ENCODE measurements at regions not wholly inside any gene's neighbourhood (a gene's known extent, or its start where the extent isn't known, plus 50 kb on each side); places are given as distances from the start of the nearest gene placed in this dataset.

GRCh38 chr4:62199291-62199810, 999.2 kb downstream of the ADGRL3 start:
- DNase-seq: no peak

GRCh38 chr4:62196338-62196737, 996.2 kb downstream of the ADGRL3 start:
- DNase-seq: no peak

- no peak for DNase-seq
These were observed 994.2 kb downstream of the ADGRL3 start for GRCh38 chr4:62194342-62194741.

GRCh38 chr4:62193761-62194160, 993.6 kb downstream of the ADGRL3 start:
- no peak for DNase-seq

GRCh38 chr4:62191451-62192240, 991.5 kb downstream of the ADGRL3 start:
- no peak for DNase-seq

GRCh38 chr4:62170235-62170634, 970.1 kb downstream of the ADGRL3 start:
- no peak for DNase-seq

GRCh38 chr4:62168681-62169080, 968.6 kb downstream of the ADGRL3 start:
- no peak for DNase-seq

GRCh38 chr4:62162606-62163005, 962.5 kb downstream of the ADGRL3 start:
- no peak for DNase-seq

GRCh38 chr4:62161446-62161845, 961.3 kb downstream of the ADGRL3 start:
- no peak for DNase-seq

- no peak for DNase-seq
These were observed 959.8 kb downstream of the ADGRL3 start for GRCh38 chr4:62159876-62160275.

GRCh38 chr4:62159306-62159705, 959.2 kb downstream of the ADGRL3 start:
- DNase-seq: no peak

GRCh38 chr4:62156205-62156604, 956.1 kb downstream of the ADGRL3 start:
- no peak for DNase-seq

GRCh38 chr4:62145276-62145675, 945.1 kb downstream of the ADGRL3 start:
- no peak for DNase-seq

- DNase-seq: no peak
These were observed 944.3 kb downstream of the ADGRL3 start for GRCh38 chr4:62144431-62144830.

- no peak for DNase-seq
These were observed 935.5 kb downstream of the ADGRL3 start for GRCh38 chr4:62135565-62136156.

GRCh38 chr4:62133977-62134376, 933.9 kb downstream of the ADGRL3 start:
- DNase-seq: no peak

GRCh38 chr4:62133101-62133897, 933.2 kb downstream of the ADGRL3 start:
- no peak for DNase-seq

- no peak for DNase-seq
These were observed 930.9 kb downstream of the ADGRL3 start for GRCh38 chr4:62131049-62131448.

GRCh38 chr4:62130637-62131036, 930.5 kb downstream of the ADGRL3 start:
- no peak for DNase-seq

GRCh38 chr4:62130230-62130629, 930.1 kb downstream of the ADGRL3 start:
- no peak for DNase-seq

Data from HCEC 1CT (cell line).